Neural progenitor cell (in vitro differentiated cells): ENCODE measurements at regions not wholly inside any gene's neighbourhood (a gene's known extent, or its start where the extent isn't known, plus 50 kb on each side); places are given as distances from the start of the nearest gene placed in this dataset.
A peak's percentile ranks its signal among the peaks of the same experiment; 100 is the strongest.

Experiments
- DNase-seq: peaks from one replicate; pipeline ENCODE4 v3.0.0-alpha.2; 2016; ENCODE audit warnings: low spot score
- H2AFZ ChIP-seq: fragments of 200-600 bp; sonication (generic); replicated peaks from 2 replicates; pipeline ENCODE4 v1.6.1; 2016; ENCODE audit warnings: antibody characterized with exemption
- H3F3A ChIP-seq: fragments of 200-600 bp; sonication (generic); 2 replicates; pipeline ENCODE4 v1.6.1; 2016; ENCODE audit warnings: antibody characterized with exemption, low read depth
- H3K27ac ChIP-seq: fragments of 200-600 bp; sonication (generic); 2 replicates; pipeline ENCODE4 v1.5.1; 2016; ENCODE audit warnings: mild to moderate bottlenecking
- H3K27me3 ChIP-seq: fragments of 200-600 bp; sonication (generic); 2 replicates; pipeline ENCODE4 v1.6.1; 2016; ENCODE audit warnings: mild to moderate bottlenecking, moderate library complexity
- H3K36me3 ChIP-seq: fragments of 200-600 bp; sonication (generic); 2 replicates; pipeline ENCODE4 v1.5.1; 2016
- H3K4me1 ChIP-seq: fragments of 200-600 bp; sonication (generic); 2 replicates; pipeline ENCODE4 v1.6.1; 2016; ENCODE audit warnings: mixed run types
- H3K4me2 ChIP-seq: fragments of 200-600 bp; sonication (generic); 2 replicates; pipeline ENCODE4 v1.6.1; 2016
- H3K4me3 ChIP-seq: fragments of 200-600 bp; sonication (generic); 2 replicates; pipeline ENCODE4 v1.5.1; 2016
- H3K79me2 ChIP-seq: fragments of 200-600 bp; sonication (generic); 2 replicates; pipeline ENCODE4 v1.6.1; 2016; ENCODE audit warnings: low read depth
- H3K9ac ChIP-seq: fragments of 200-600 bp; sonication (generic); 2 replicates; pipeline ENCODE4 v1.6.1; 2016
- H3K9me3 ChIP-seq: fragments of 200-600 bp; sonication (generic); 2 replicates; pipeline ENCODE4 v1.5.1; 2016; ENCODE audit warnings: low read depth
- H4K20me1 ChIP-seq: fragments of 200-600 bp; sonication (generic); 2 replicates; pipeline ENCODE4 v1.6.1; 2016; ENCODE audit warnings: low read depth
- H3K27ac Mint-ChIP-seq: 3 replicates; pipeline ENCODE4 v1.8.0; 2021; ENCODE audit warnings: mixed read lengths
- H3K27me3 Mint-ChIP-seq: 2 replicates; pipeline ENCODE4 v1.8.0; 2022; ENCODE audit warnings: low read depth, mild to moderate bottlenecking, inconsistent platforms, moderate library complexity, mixed read lengths; ENCODE audit not compliant: insufficient read depth
- H3K36me3 Mint-ChIP-seq: 3 replicates; pipeline ENCODE4 v1.8.0; 2021; ENCODE audit warnings: mixed read lengths
- H3K4me1 Mint-ChIP-seq: 3 replicates; pipeline ENCODE4 v1.8.0; 2021; ENCODE audit warnings: mixed read lengths
- H3K4me3 Mint-ChIP-seq: 3 replicates; pipeline ENCODE4 v1.8.0; 2021; ENCODE audit warnings: mild to moderate bottlenecking, moderate library complexity, mixed read lengths
- H3K9me3 Mint-ChIP-seq: 3 replicates; pipeline ENCODE4 v1.8.0; 2020; ENCODE audit warnings: mixed read lengths
- CTCF ChIP-seq: fragments of 200-600 bp; sonication (generic); IDR thresholded peaks from 2 replicates; pipeline ENCODE4 v1.5.1; 2017; ENCODE audit warnings: antibody characterized with exemption, mild to moderate bottlenecking
- EZH2 ChIP-seq: fragments of 200-600 bp; sonication (generic); IDR thresholded peaks from 2 replicates; pipeline ENCODE4 v1.6.1; 2017; ENCODE audit warnings: antibody characterized with exemption, mild to moderate bottlenecking, moderate library complexity
- EZH2phosphoT487 ChIP-seq: fragments of 200-600 bp; sonication (generic); IDR thresholded peaks from 2 replicates; pipeline ENCODE4 v1.6.1; 2017; ENCODE audit warnings: antibody characterized with exemption

- no peak for DNase-seq
- Mint-ChIP-seq H3K4me3 (no peak overlapping the region), H3K9me3 (peaks cover 7% of the 10 kb centered on the region), H3K27me3 (peaks cover 17% of the 10 kb centered on the region), H3K4me1 (peaks cover 42% of the 10 kb centered on the region), H3K36me3 (peaks cover 8% of the 10 kb centered on the region), H3K27ac (no peak overlapping the region)
- H3K9me3 ChIP-seq: no peaks in the 10 kb centered on the region
- H3F3A ChIP-seq: peaks cover 7% of the 10 kb centered on the region
- no peaks in the 10 kb centered on the region for H3K36me3 ChIP-seq
- TF ChIP-seq EZH2phosphoT487 (no peak), EZH2 (no peak), CTCF (no peak)
- H3K27me3 ChIP-seq: no peaks in the 10 kb centered on the region
- H4K20me1 ChIP-seq: no peaks in the 10 kb centered on the region
- no peak overlapping the region for H3K4me2 ChIP-seq
- no peak overlapping the region for H3K4me3 ChIP-seq
- H3K27ac ChIP-seq: no peak overlapping the region
- H3K9ac ChIP-seq: no peak overlapping the region
- no peaks in the 10 kb centered on the region for H3K79me2 ChIP-seq
- H2AFZ ChIP-seq: no peak overlapping the region
- peaks cover 38% of the 10 kb centered on the region for H3K4me1 ChIP-seq
These were observed 171.1 kb downstream of the DAD1 start for GRCh38 chr14:22417914-22418313.

GRCh38 chr14:22416193-22416592 is 172.8 kb downstream of the DAD1 start:
- Mint-ChIP-seq H3K4me1 (peaks cover 59% of the 10 kb centered on the region), H3K27ac (no peak overlapping the region), H3K27me3 (peaks cover 16% of the 10 kb centered on the region), H3K4me3 (no peak overlapping the region), H3K9me3 (peaks cover 4% of the 10 kb centered on the region), H3K36me3 (peaks cover 6% of the 10 kb centered on the region)
- H3K36me3 ChIP-seq: no peaks in the 10 kb centered on the region
- no peaks in the 10 kb centered on the region for H3K27me3 ChIP-seq
- DNase-seq: no peak
- peaks cover 55% of the 10 kb centered on the region for H3K4me1 ChIP-seq
- no peak overlapping the region for H3K27ac ChIP-seq
- no peaks in the 10 kb centered on the region for H3K9me3 ChIP-seq
- H3K79me2 ChIP-seq: no peaks in the 10 kb centered on the region
- H3K4me2 ChIP-seq: no peak overlapping the region
- H3K9ac ChIP-seq: no peak overlapping the region
- H3F3A ChIP-seq: peaks cover 10% of the 10 kb centered on the region
- TF ChIP-seq EZH2 (no peak), EZH2phosphoT487 (no peak)
- H3K4me3 ChIP-seq: no peak overlapping the region
- no peaks in the 10 kb centered on the region for H4K20me1 ChIP-seq
- no peak overlapping the region for H2AFZ ChIP-seq

GRCh38 chr14:22415605-22415959 is 173.4 kb downstream of the DAD1 start:
- Histone ChIP-seq H3F3A (peaks cover 10% of the 10 kb centered on the region), H3K27ac (no peak overlapping the region), H3K36me3 (no peaks in the 10 kb centered on the region), H2AFZ (no peak overlapping the region), H3K4me2 (no peak overlapping the region), H3K4me3 (no peak overlapping the region), H3K9me3 (no peaks in the 10 kb centered on the region), H3K79me2 (no peaks in the 10 kb centered on the region), H3K27me3 (no peaks in the 10 kb centered on the region), H3K9ac (no peak overlapping the region), H3K4me1 (peaks cover 61% of the 10 kb centered on the region), H4K20me1 (no peaks in the 10 kb centered on the region)
- Mint-ChIP-seq H3K4me3 (no peak overlapping the region), H3K27me3 (peaks cover 16% of the 10 kb centered on the region), H3K9me3 (peaks cover 4% of the 10 kb centered on the region), H3K36me3 (peaks cover 6% of the 10 kb centered on the region), H3K4me1 (peaks cover 63% of the 10 kb centered on the region), H3K27ac (no peak overlapping the region)
- DNase-seq: no peak
- TF ChIP-seq CTCF (no peak), EZH2phosphoT487 (no peak), EZH2 (no peak)

GRCh38 chr14:22414876-22415604 is 174.0 kb downstream of the DAD1 start:
- peaks cover 1% of the 10 kb centered on the region for H3K9me3 Mint-ChIP-seq
- peaks cover 66% of the 10 kb centered on the region for H3K4me1 ChIP-seq
- no peak overlapping the region for H3K9ac ChIP-seq
- no peak for DNase-seq
- H3K27me3 ChIP-seq: no peaks in the 10 kb centered on the region
- H3F3A ChIP-seq: peaks cover 10% of the 10 kb centered on the region
- H3K36me3 Mint-ChIP-seq: peaks cover 4% of the 10 kb centered on the region
- H3K79me2 ChIP-seq: no peaks in the 10 kb centered on the region
- H4K20me1 ChIP-seq: no peaks in the 10 kb centered on the region
- H3K9me3 ChIP-seq: no peaks in the 10 kb centered on the region
- TF ChIP-seq EZH2phosphoT487: no peak
- no peak for TF ChIP-seq CTCF
- no peak for TF ChIP-seq EZH2
- no peaks in the 10 kb centered on the region for H3K36me3 ChIP-seq
- H2AFZ ChIP-seq: no peak overlapping the region
- H3K4me2 ChIP-seq: no peak overlapping the region
- H3K27ac Mint-ChIP-seq: no peak overlapping the region
- no peak overlapping the region for H3K4me3 ChIP-seq
- H3K4me1 Mint-ChIP-seq: peaks cover 69% of the 10 kb centered on the region
- peak overlapping the region; percentile 40 for H3K4me3 Mint-ChIP-seq
- peaks cover 16% of the 10 kb centered on the region for H3K27me3 Mint-ChIP-seq
- no peak overlapping the region for H3K27ac ChIP-seq
